ENCODE measurements at regions not wholly inside any gene's neighbourhood (a gene's known extent, or its start where the extent isn't known, plus 50 kb on each side); places are given as distances from the start of the nearest gene placed in this dataset.
"Not testable (repeated sequence)": the region's sequence is repeated elsewhere in the genome, so short reads cannot be mapped to it uniquely, and the experiment has no call there.

GRCh38 chr7:65609131-65609530, 235.5 kb downstream of the ZNF92 start:
- Histone ChIP-seq H3K79me1 (ENCODE audit: low read depth, low read length) (no peaks in the 10 kb centered on the region), H3K27me3 (ENCODE audit: control insufficient read depth in 3 of 3, insufficient read depth in 3 of 3, low read depth in 1 of 3, low read length in 3 of 3) (no peaks in the 10 kb centered on the region), H4K8ac (ENCODE audit: low read depth, low read length) (no peak overlapping the region), H3K36me3 (replicated peaks in 1 of 2; ENCODE audit: control insufficient read depth in 2 of 2, insufficient read depth in 2 of 2, low read length in 2 of 2) (no peaks in the 10 kb centered on the region), H2BK15ac (ENCODE audit: low read length) (no peak overlapping the region), H2BK12ac (ENCODE audit: low read length) (no peak overlapping the region), H2BK5ac (ENCODE audit: low read length) (no peak overlapping the region), H2BK120ac (ENCODE audit: low read depth, low read length) (no peak overlapping the region), H3K18ac (ENCODE audit: low read length) (no peak overlapping the region), H3K27ac (replicated peaks; ENCODE audit: low read length) (no peak overlapping the region), H3K4ac (ENCODE audit: low read length) (no peak overlapping the region), H2AK5ac (ENCODE audit: low read depth, low read length) (no peak overlapping the region), H4K91ac (ENCODE audit: low read depth, low read length, poor library complexity) (no peak overlapping the region), H3K23ac (ENCODE audit: low read depth, low read length, poor library complexity) (no peak overlapping the region), H2AFZ (ENCODE audit: low read length) (no peak overlapping the region), H3K4me1 (ENCODE audit: control insufficient read depth in 2 of 2, insufficient read depth in 1 of 2, low read depth in 1 of 2, low read length in 2 of 2) (peaks cover 0 to 1% of the 10 kb centered on the region in 2 donors), H3K4me3 (ENCODE audit: low read length in 2 of 2) (no peak overlapping the region), H3K9me3 (replicated peaks in 1 of 2; ENCODE audit: control insufficient read depth in 2 of 2, insufficient read depth in 1 of 2, low read depth in 1 of 2, low read length in 2 of 2) (no peaks in the 10 kb centered on the region), H3K4me2 (ENCODE audit: insufficient read depth, low read length, poor library complexity, severe bottlenecking) (no peak overlapping the region), H3K14ac (ENCODE audit: low read length) (no peak overlapping the region), H3K9ac (ENCODE audit: low read depth, low read length, poor library complexity) (no peak overlapping the region)
- no CpG with 5 or more reads among the region's 3 CpGs for WGBS, 2 donors (ENCODE audit: extremely low coverage in 2 of 2, insufficient read length in 2 of 2, insufficient replicate concordance in 1 of 2)
- DNase-seq (ENCODE audit: low spot score), result no peak

GRCh38 chr7:65613644-65614289, 240.1 kb downstream of the ZNF92 start:
- H3K4ac ChIP-seq (ENCODE audit: low read length); H3K36me3 ChIP-seq (replicated peaks in 1 of 2; ENCODE audit: control insufficient read depth in 2 of 2, insufficient read depth in 2 of 2, low read length in 2 of 2); H3K27me3 ChIP-seq (ENCODE audit: control insufficient read depth in 3 of 3, insufficient read depth in 3 of 3, low read depth in 1 of 3, low read length in 3 of 3); H3K4me1 ChIP-seq (ENCODE audit: control insufficient read depth in 2 of 2, insufficient read depth in 1 of 2, low read depth in 1 of 2, low read length in 2 of 2); H3K4me2 ChIP-seq (ENCODE audit: insufficient read depth, low read length, poor library complexity, severe bottlenecking); DNase-seq (ENCODE audit: low spot score); H3K27ac ChIP-seq (replicated peaks; ENCODE audit: low read length); H2BK15ac ChIP-seq (ENCODE audit: low read length); H3K18ac ChIP-seq (ENCODE audit: low read length); H2BK12ac ChIP-seq (ENCODE audit: low read length); H2AK5ac ChIP-seq (ENCODE audit: low read depth, low read length); H3K9me3 ChIP-seq (replicated peaks in 1 of 2; ENCODE audit: control insufficient read depth in 2 of 2, insufficient read depth in 1 of 2, low read depth in 1 of 2, low read length in 2 of 2); H2BK120ac ChIP-seq (ENCODE audit: low read depth, low read length); H3K9ac ChIP-seq (ENCODE audit: low read depth, low read length, poor library complexity); H4K8ac ChIP-seq (ENCODE audit: low read depth, low read length); H3K14ac ChIP-seq (ENCODE audit: low read length); H3K79me1 ChIP-seq (ENCODE audit: low read depth, low read length); H2BK5ac ChIP-seq (ENCODE audit: low read length); H2AFZ ChIP-seq (ENCODE audit: low read length); H4K91ac ChIP-seq (ENCODE audit: low read depth, low read length, poor library complexity); H3K23ac ChIP-seq (ENCODE audit: low read depth, low read length, poor library complexity); H3K4me3 ChIP-seq (ENCODE audit: low read length in 2 of 2): not testable (repeated sequence)
- no CpG with 5 or more reads among the region's 6 CpGs for WGBS, 2 donors (ENCODE audit: extremely low coverage in 2 of 2, insufficient read length in 2 of 2, insufficient replicate concordance in 1 of 2)

- not testable (repeated sequence) for DNase-seq (ENCODE audit: low spot score); H2BK12ac ChIP-seq (ENCODE audit: low read length); H2AFZ ChIP-seq (ENCODE audit: low read length); H3K4me2 ChIP-seq (ENCODE audit: insufficient read depth, low read length, poor library complexity, severe bottlenecking); H4K8ac ChIP-seq (ENCODE audit: low read depth, low read length); H3K27ac ChIP-seq (replicated peaks; ENCODE audit: low read length); H3K18ac ChIP-seq (ENCODE audit: low read length); H3K4ac ChIP-seq (ENCODE audit: low read length); H3K36me3 ChIP-seq (replicated peaks in 1 of 2; ENCODE audit: control insufficient read depth in 2 of 2, insufficient read depth in 2 of 2, low read length in 2 of 2); H2BK120ac ChIP-seq (ENCODE audit: low read depth, low read length); H4K91ac ChIP-seq (ENCODE audit: low read depth, low read length, poor library complexity); H3K9me3 ChIP-seq (replicated peaks in 1 of 2; ENCODE audit: control insufficient read depth in 2 of 2, insufficient read depth in 1 of 2, low read depth in 1 of 2, low read length in 2 of 2); H3K4me1 ChIP-seq (ENCODE audit: control insufficient read depth in 2 of 2, insufficient read depth in 1 of 2, low read depth in 1 of 2, low read length in 2 of 2); H2BK5ac ChIP-seq (ENCODE audit: low read length); H3K27me3 ChIP-seq (ENCODE audit: control insufficient read depth in 3 of 3, insufficient read depth in 3 of 3, low read depth in 1 of 3, low read length in 3 of 3); H3K9ac ChIP-seq (ENCODE audit: low read depth, low read length, poor library complexity); H3K14ac ChIP-seq (ENCODE audit: low read length); H3K79me1 ChIP-seq (ENCODE audit: low read depth, low read length); H2BK15ac ChIP-seq (ENCODE audit: low read length); H3K4me3 ChIP-seq (ENCODE audit: low read length in 2 of 2); H2AK5ac ChIP-seq (ENCODE audit: low read depth, low read length); H3K23ac ChIP-seq (ENCODE audit: low read depth, low read length, poor library complexity)
- WGBS, 2 donors (ENCODE audit: extremely low coverage in 2 of 2, insufficient read length in 2 of 2, insufficient replicate concordance in 1 of 2), result no CpG with 5 or more reads among the region's 3 CpGs
These were observed 242.5 kb downstream of the ZNF92 start for GRCh38 chr7:65616111-65616510.

- H3K18ac ChIP-seq (ENCODE audit: low read length); H3K4me3 ChIP-seq (ENCODE audit: low read length in 2 of 2); H3K9me3 ChIP-seq (replicated peaks in 1 of 2; ENCODE audit: control insufficient read depth in 2 of 2, insufficient read depth in 1 of 2, low read depth in 1 of 2, low read length in 2 of 2); H3K27ac ChIP-seq (replicated peaks; ENCODE audit: low read length); H2AFZ ChIP-seq (ENCODE audit: low read length); H3K4me2 ChIP-seq (ENCODE audit: insufficient read depth, low read length, poor library complexity, severe bottlenecking); H2AK5ac ChIP-seq (ENCODE audit: low read depth, low read length); H2BK120ac ChIP-seq (ENCODE audit: low read depth, low read length); H3K79me1 ChIP-seq (ENCODE audit: low read depth, low read length); H4K91ac ChIP-seq (ENCODE audit: low read depth, low read length, poor library complexity); H3K36me3 ChIP-seq (replicated peaks in 1 of 2; ENCODE audit: control insufficient read depth in 2 of 2, insufficient read depth in 2 of 2, low read length in 2 of 2); H2BK12ac ChIP-seq (ENCODE audit: low read length); DNase-seq (ENCODE audit: low spot score); H3K27me3 ChIP-seq (ENCODE audit: control insufficient read depth in 3 of 3, insufficient read depth in 3 of 3, low read depth in 1 of 3, low read length in 3 of 3); H3K4me1 ChIP-seq (ENCODE audit: control insufficient read depth in 2 of 2, insufficient read depth in 1 of 2, low read depth in 1 of 2, low read length in 2 of 2); H2BK5ac ChIP-seq (ENCODE audit: low read length); H3K9ac ChIP-seq (ENCODE audit: low read depth, low read length, poor library complexity); H2BK15ac ChIP-seq (ENCODE audit: low read length); H3K23ac ChIP-seq (ENCODE audit: low read depth, low read length, poor library complexity); H4K8ac ChIP-seq (ENCODE audit: low read depth, low read length); H3K14ac ChIP-seq (ENCODE audit: low read length); H3K4ac ChIP-seq (ENCODE audit: low read length): not testable (repeated sequence)
- WGBS, 2 donors (ENCODE audit: extremely low coverage in 2 of 2, insufficient read length in 2 of 2, insufficient replicate concordance in 1 of 2), result no CpG with 5 or more reads among the region's 5 CpGs
These were observed 246.6 kb downstream of the ZNF92 start for GRCh38 chr7:65620216-65620615.

All from neuronal stem cell (in vitro differentiated cells).